Vagina (tissue), 2 donors: ENCODE measurements at regions not wholly inside any gene's neighbourhood (a gene's known extent, or its start where the extent isn't known, plus 50 kb on each side); places are given as distances from the start of the nearest gene placed in this dataset.
A peak's percentile ranks its signal among the peaks of the same experiment; 100 is the strongest.

ENCODE experiments used
- DNase-seq, 2 donors: peaks; one replicate each; pipeline ENCODE4 v3.0.0-alpha.2; 2017; ENCODE audit errors: extremely low spot score in 2 of 2
- H3K27ac ChIP-seq: fragments of 200-600 bp; sonication (generic); one replicate; pipeline ENCODE4 v1.5.1; 2019
- H3K27me3 ChIP-seq: fragments of 200-600 bp; sonication (generic); one replicate; pipeline ENCODE4 v1.5.1; 2019
- H3K36me3 ChIP-seq, 2 donors: fragments of 200-600 bp; sonication (generic); one replicate each; pipeline ENCODE4 v1.5.1; 2017 to 2019
- H3K4me1 ChIP-seq: fragments of 200-600 bp; sonication (generic); one replicate; pipeline ENCODE4 v1.5.1; 2019
- H3K4me3 ChIP-seq, 2 donors: fragments of 200-600 bp; sonication (generic); 1 replicate in 1 of 2; 2 replicates in 1 of 2; pipeline ENCODE4 v1.5.1; 2016 to 2019
- H3K9me3 ChIP-seq: fragments of 200-600 bp; sonication (generic); one replicate; pipeline ENCODE4 v1.5.1; 2019
- CTCF ChIP-seq, 3 experiments: fragments of 450-650 bp in 2 of 3; fragments of 200-600 bp in 1 of 3; sonication (generic) in 1 of 3; IDR thresholded peaks; one replicate each; pipeline ENCODE4 v1.5.1; 2017 to 2019; ENCODE audit warnings: antibody characterized with exemption in 3 of 3, mild to moderate bottlenecking in 2 of 3, moderate library complexity in 2 of 3
- POLR2A ChIP-seq, 2 donors: fragments of 450-650 bp; IDR thresholded peaks; one replicate each; pipeline ENCODE4 v1.6.1; 2017; ENCODE audit warnings: antibody characterized with exemption in 2 of 2, mild to moderate bottlenecking in 2 of 2, moderate library complexity in 2 of 2
- POLR2AphosphoS5 ChIP-seq, 2 donors: sonication (generic); formaldehyde crosslinking; IDR thresholded peaks; one replicate each; pipeline ENCODE4 v1.9.0; 2017; ENCODE audit warnings: antibody characterized with exemption in 2 of 2, mild to moderate bottlenecking in 2 of 2, low read depth in 1 of 2; ENCODE audit not compliant: insufficient read depth in 1 of 2
- intact Hi-C: fragments of 100-400 bp; cut with DNase I; formaldehyde crosslinking; loops from one replicate; pipeline ENCODE4 v1.15.1; 2023

DNA sequence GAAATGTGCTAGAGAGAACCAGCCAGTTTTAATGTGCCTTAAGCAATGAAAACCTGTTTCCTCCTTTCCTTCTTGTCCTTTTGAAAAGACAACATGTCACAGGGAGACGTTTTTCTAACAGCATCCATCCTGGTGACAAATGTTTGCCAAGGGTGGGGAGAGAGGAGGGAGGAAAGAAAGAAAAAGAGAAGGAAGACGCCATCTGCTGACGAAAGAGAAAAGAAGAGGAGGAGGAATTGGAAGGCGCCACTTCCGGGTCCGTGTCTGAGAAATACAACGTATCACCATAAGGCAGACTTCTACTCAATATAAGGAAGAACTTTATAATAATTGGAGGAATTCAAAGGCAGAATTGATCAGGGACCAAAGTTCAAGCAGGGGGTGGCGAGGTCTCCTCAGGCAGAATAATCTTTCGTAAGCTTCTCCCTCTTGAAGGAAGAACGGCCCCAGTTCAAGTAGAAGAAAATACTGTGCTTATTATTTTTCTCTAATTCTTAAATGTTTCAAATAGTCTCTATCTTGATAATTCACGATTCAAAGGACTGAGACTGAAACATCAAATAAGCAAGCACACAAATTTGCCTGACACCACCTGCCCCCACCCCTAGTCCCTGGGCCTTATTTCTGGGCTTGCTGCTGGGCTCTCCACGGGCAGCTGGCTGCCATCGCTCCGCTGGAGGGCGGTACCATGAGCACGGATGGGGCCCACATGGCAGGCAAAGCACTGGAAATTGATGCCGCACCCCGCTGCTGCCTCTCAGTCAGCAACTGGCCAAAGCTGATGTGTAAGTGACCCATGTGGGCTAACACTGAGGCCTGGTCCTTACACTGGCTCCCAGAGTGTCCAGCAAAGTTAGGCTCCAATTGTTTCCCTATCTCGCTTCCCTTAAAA is 273.7 kb upstream of the KLF14 start:
- TF ChIP-seq CTCF (IDR thresholded peaks at IDR 0.05) (peak; percentile 14 to 46 (median 30)), POLR2A (IDR thresholded peaks at IDR 0.05) (no peak), POLR2AphosphoS5 (IDR thresholded peaks at IDR 0.05; ENCODE audit: insufficient read depth in 1 of 2, low read depth in 1 of 2) (peak; percentile 32 to 77)
- no peak overlapping the region for H3K4me3 ChIP-seq
- peaks cover 62% of the 10 kb centered on the region for H3K4me1 ChIP-seq
- no peaks in the 10 kb centered on the region for H3K9me3 ChIP-seq
- H3K27me3 ChIP-seq: no peaks in the 10 kb centered on the region
- DNase-seq: peak in 1 of 2 donors; percentile 83
- intact Hi-C loops: no loop called here
- peak overlapping the region; percentile 75 for H3K27ac ChIP-seq
- no peaks in the 10 kb centered on the region for H3K36me3 ChIP-seq

DNA sequence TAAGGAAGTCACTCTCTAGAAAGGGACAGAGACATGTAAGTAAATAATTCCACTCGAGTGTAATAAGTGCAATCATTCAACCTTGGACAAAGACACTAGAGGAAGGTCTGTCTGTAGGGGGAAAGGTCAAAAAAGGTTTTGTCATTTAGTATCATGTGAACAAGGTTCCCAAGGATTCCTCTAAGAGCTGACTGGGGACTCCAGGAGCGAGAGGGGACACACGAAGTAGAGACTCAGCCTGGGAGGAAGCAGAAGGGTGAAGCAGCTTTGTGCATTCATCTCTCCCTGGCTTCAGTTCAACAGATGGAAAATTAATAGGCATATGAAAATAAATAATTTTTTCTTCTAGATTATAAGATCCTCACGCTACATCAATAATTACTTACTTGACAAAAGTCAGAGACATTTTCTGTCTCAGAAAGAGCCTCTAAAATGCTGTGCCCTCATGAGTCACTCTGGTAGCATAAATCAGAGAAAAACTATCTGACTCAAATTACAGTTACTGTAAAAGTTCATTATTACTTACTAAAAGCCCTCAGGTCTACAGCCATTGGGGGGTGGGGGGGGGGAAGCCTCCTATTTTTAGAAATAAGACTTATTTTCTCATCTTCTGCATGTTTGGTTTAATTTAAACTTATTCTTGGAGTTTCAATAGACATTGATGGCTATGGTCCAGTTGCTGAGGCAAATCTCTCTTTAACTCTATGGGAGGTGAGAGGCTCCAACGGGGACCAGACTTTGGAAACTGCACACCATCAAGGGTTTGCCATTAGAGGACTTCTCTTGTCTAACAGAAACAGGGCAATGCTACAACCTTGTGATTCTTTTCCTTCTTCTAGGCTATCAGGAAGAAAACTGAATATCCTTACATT is 275.1 kb upstream of the KLF14 start:
- Histone ChIP-seq H3K4me1 (peaks cover 76% of the 10 kb centered on the region), H3K9me3 (no peaks in the 10 kb centered on the region), H3K4me3 (no peak overlapping the region), H3K27me3 (no peaks in the 10 kb centered on the region), H3K36me3 (no peaks in the 10 kb centered on the region), H3K27ac (peak overlapping the region; percentile 41)
- no peak for TF ChIP-seq POLR2AphosphoS5 (IDR thresholded peaks at IDR 0.05; ENCODE audit: insufficient read depth in 1 of 2, low read depth in 1 of 2)
- intact Hi-C loops: no loop called here
- peak in 1 of 2 donors; percentile 49 for DNase-seq

DNA sequence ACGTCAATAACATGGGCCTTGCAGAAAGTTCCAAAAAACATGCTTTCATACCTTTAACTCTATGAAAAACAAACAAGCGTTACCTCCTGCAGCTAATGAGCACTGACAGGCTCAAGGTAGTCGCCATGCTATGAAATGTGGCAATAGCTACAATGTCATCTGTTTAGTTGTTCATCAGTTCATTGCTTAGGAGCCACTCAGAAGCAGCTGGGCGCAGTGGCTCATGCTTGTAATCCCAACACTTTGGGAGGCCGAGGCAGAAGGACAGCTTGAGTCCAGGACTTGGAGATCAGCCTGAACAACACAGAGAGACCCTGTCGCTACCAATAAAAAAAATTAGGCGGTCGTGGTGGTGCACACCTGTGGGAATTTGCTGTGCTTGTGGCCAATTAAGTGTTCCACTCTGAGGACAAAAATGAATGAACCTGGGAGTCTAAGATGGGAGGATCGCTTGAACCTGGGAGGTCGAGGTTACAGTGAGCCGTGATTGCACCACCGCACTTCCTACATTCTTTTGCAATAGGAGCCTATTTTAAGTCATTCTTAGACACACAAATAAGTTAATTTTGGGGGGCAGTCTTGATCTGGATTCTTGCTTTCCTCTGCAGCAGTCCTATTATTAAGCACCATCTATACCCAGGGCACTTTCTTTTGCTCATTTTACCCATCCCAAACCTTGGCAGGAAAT is 276.2 kb upstream of the KLF14 start:
- intact Hi-C loops: no loop called here
- H3K27me3 ChIP-seq: no peaks in the 10 kb centered on the region
- peak overlapping the region; percentile 56 for H3K27ac ChIP-seq
- H3K9me3 ChIP-seq: no peaks in the 10 kb centered on the region
- no peaks in the 10 kb centered on the region for H3K36me3 ChIP-seq
- TF ChIP-seq CTCF (IDR thresholded peaks at IDR 0.05): no peak
- no peak for TF ChIP-seq POLR2A (IDR thresholded peaks at IDR 0.05)
- TF ChIP-seq POLR2AphosphoS5 (IDR thresholded peaks at IDR 0.05; ENCODE audit: insufficient read depth in 1 of 2, low read depth in 1 of 2): no peak
- no peak overlapping the region for H3K4me3 ChIP-seq
- no peak for DNase-seq
- H3K4me1 ChIP-seq: peaks cover 87% of the 10 kb centered on the region

DNA sequence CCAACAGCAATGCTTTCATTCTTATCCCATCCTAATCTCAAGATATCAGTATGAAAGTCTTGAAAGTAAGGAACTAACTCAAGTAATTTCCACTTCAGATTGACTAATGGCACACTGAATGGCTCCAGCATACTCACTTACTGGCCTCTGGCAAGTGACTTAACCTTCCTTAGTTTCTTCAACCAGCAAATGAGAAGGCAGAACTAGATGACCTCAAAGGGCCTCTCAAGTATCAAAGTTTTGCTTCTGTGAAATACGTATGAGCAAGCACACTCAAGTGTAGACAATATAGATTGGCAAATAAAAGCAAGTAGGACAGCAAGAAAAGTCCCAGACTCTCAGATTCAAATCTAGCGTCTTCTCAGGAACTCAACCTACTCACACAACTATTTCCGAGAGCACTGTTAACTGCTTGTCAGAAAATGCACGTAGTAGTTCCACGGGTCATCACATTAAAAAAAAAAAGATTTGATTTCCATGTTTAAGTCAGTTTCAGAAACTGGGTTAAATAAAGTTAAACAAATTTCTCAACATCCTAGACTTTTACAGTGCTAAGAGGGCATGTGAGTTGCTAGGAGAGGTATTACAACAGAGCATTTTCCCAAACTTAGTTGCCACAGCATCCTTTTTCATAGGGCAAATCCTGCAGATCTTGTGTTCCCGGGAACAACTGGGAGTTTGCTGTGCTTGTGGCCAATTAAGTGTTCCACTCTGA is 276.9 kb upstream of the KLF14 start:
- peaks cover 94% of the 10 kb centered on the region for H3K4me1 ChIP-seq
- H3K27me3 ChIP-seq: no peaks in the 10 kb centered on the region
- no peak overlapping the region for H3K4me3 ChIP-seq
- TF ChIP-seq POLR2A (IDR thresholded peaks at IDR 0.05): no peak
- TF ChIP-seq CTCF (IDR thresholded peaks at IDR 0.05): no peak
- no peak for TF ChIP-seq POLR2AphosphoS5 (IDR thresholded peaks at IDR 0.05; ENCODE audit: insufficient read depth in 1 of 2, low read depth in 1 of 2)
- no peaks in the 10 kb centered on the region for H3K36me3 ChIP-seq
- intact Hi-C loops: no loop called here
- H3K27ac ChIP-seq: peak overlapping the region; percentile 56
- H3K9me3 ChIP-seq: no peaks in the 10 kb centered on the region
- peak in 1 of 2 donors; percentile 32 for DNase-seq

DNA sequence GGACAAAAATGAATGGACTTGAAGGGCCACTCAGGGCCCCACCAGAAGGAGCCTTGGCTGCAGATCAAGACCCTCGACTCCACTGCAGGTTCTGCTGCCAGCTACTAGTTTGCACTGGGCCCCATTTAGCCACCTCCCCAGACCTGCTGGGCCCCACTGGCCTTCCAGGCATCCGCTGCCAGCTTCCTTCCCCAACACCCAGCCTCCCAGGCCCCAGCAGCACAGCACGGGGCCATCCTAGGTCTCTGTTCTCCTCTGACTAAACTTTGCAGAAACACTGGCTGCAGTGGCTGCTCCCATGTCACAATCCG is 277.4 kb upstream of the KLF14 start:
- intact Hi-C loops: no loop called here
- peak in 1 of 2 donors; percentile 88 for DNase-seq
- no peaks in the 10 kb centered on the region for H3K27me3 ChIP-seq
- no peaks in the 10 kb centered on the region for H3K36me3 ChIP-seq
- peak overlapping the region; percentile 56 for H3K27ac ChIP-seq
- no peak overlapping the region for H3K4me3 ChIP-seq
- TF ChIP-seq CTCF (IDR thresholded peaks at IDR 0.05) (no peak), POLR2AphosphoS5 (IDR thresholded peaks at IDR 0.05; ENCODE audit: insufficient read depth in 1 of 2, low read depth in 1 of 2) (peak in 1 of 2 donors; percentile 41), POLR2A (IDR thresholded peaks at IDR 0.05) (no peak)
- H3K4me1 ChIP-seq: peaks cover 99% of the 10 kb centered on the region
- H3K9me3 ChIP-seq: no peaks in the 10 kb centered on the region
